ENCODE measurements at regions not wholly inside any gene's neighbourhood (a gene's known extent, or its start where the extent isn't known, plus 50 kb on each side); places are given as distances from the start of the nearest gene placed in this dataset.
"Not testable (repeated sequence)": the region's sequence is repeated elsewhere in the genome, so short reads cannot be mapped to it uniquely, and the experiment has no call there.

GRCh38 chr3:40908612-40909011, 290.7 kb upstream of the CTNNB1 start:
- no peak for DNase-seq

GRCh38 chr3:40911264-40911663, 288.0 kb upstream of the CTNNB1 start:
- no peak for DNase-seq

GRCh38 chr3:40911928-40912327, 287.4 kb upstream of the CTNNB1 start:
- DNase-seq, result no peak

- DNase-seq, result no peak
Observed at GRCh38 chr3:40912461-40912860, 286.8 kb upstream of the CTNNB1 start.

- no peak for DNase-seq
Observed at GRCh38 chr3:40913192-40913591, 286.1 kb upstream of the CTNNB1 start.

GRCh38 chr3:40913641-40914040, 285.7 kb upstream of the CTNNB1 start:
- no peak for DNase-seq

- no peak for DNase-seq
Observed at GRCh38 chr3:40914475-40914874, 284.8 kb upstream of the CTNNB1 start.

GRCh38 chr3:40915346-40915865, 283.9 kb upstream of the CTNNB1 start:
- DNase-seq, result no peak

- DNase-seq, result no peak
Observed at GRCh38 chr3:40920041-40920440, 279.3 kb upstream of the CTNNB1 start.

GRCh38 chr3:40921251-40921650, 278.1 kb upstream of the CTNNB1 start:
- no peak for DNase-seq

- no peak for DNase-seq
Observed at GRCh38 chr3:40923143-40923542, 276.2 kb upstream of the CTNNB1 start.

- no peak for DNase-seq
Observed at GRCh38 chr3:40923651-40924050, 275.7 kb upstream of the CTNNB1 start.

- DNase-seq, result no peak
Observed at GRCh38 chr3:40924559-40925141, 274.7 kb upstream of the CTNNB1 start.

GRCh38 chr3:40925231-40925630, 274.1 kb upstream of the CTNNB1 start:
- DNase-seq, result no peak

GRCh38 chr3:40930131-40930538, 269.2 kb upstream of the CTNNB1 start:
- DNase-seq, result no peak

- DNase-seq, result no peak
Observed at GRCh38 chr3:40930756-40931155, 268.5 kb upstream of the CTNNB1 start.

GRCh38 chr3:40938591-40938990, 260.7 kb upstream of the CTNNB1 start:
- DNase-seq, result no peak

- DNase-seq, result no peak
Observed at GRCh38 chr3:40939030-40939740, 260.1 kb upstream of the CTNNB1 start.

GRCh38 chr3:40939741-40940130, 259.6 kb upstream of the CTNNB1 start:
- no peak for DNase-seq

- no peak for DNase-seq
Observed at GRCh38 chr3:40940651-40941050, 258.7 kb upstream of the CTNNB1 start.

- not testable (repeated sequence) for DNase-seq
Observed at GRCh38 chr3:40947022-40947421, 252.3 kb upstream of the CTNNB1 start.

GRCh38 chr3:40949347-40949746, 250.0 kb upstream of the CTNNB1 start:
- not testable (repeated sequence) for DNase-seq

GRCh38 chr3:40951636-40952035, 247.7 kb upstream of the CTNNB1 start:
- no peak for DNase-seq

- peak in 1 of 2 donors; percentile 8 for DNase-seq
Observed at GRCh38 chr3:40961104-40961857, 238.0 kb upstream of the CTNNB1 start.

Data from stimulated activated CD4-positive, alpha-beta T cell treated with anti-CD3 and anti-CD28 coated beads, Interleukin-2, amount 100 ng/mL, for 24 hours (primary cell).